Activated naive CD4-positive, alpha-beta T cell treated with anti-CD3 and anti-CD28 coated beads, Interleukin-2, amount 10 ng/mL, durations not matched to agents 7 days and 5 days (primary cell): ENCODE measurements at regions not wholly inside any gene's neighbourhood (a gene's known extent, or its start where the extent isn't known, plus 50 kb on each side); places are given as distances from the start of the nearest gene placed in this dataset.
"Not testable (repeated sequence)": the region's sequence is repeated elsewhere in the genome, so short reads cannot be mapped to it uniquely, and the experiment has no call there.

Experiments used
- CTCF ChIA-PET: fragments of 350-600 bp; sonication (Branson Sonifier 250); formaldehyde crosslinking; loops from one replicate; lab custom pipeline; 2021; ENCODE audit warnings: antibody characterized with exemption; lab: Charles Lee
- DNase-seq: peaks from one replicate; pipeline ENCODE4 v3.0.0-alpha.2; 2020
- H3K27ac Mint-ChIP-seq: one replicate; pipeline ENCODE4 v1.8.0; 2021; ENCODE audit warnings: mild to moderate bottlenecking, moderate library complexity, mixed read lengths
- H3K27me3 Mint-ChIP-seq: one replicate; pipeline ENCODE4 v1.8.0; 2021; ENCODE audit warnings: mild to moderate bottlenecking, mixed read lengths
- H3K36me3 Mint-ChIP-seq: one replicate; pipeline ENCODE4 v1.8.0; 2021; ENCODE audit warnings: mixed read lengths
- H3K4me1 Mint-ChIP-seq: one replicate; pipeline ENCODE4 v1.8.0; 2021; ENCODE audit warnings: mixed read lengths
- H3K4me3 Mint-ChIP-seq: one replicate; pipeline ENCODE4 v1.8.0; 2021; ENCODE audit warnings: mild to moderate bottlenecking, moderate library complexity, mixed read lengths
- H3K9me3 Mint-ChIP-seq: one replicate; pipeline ENCODE4 v1.8.0; 2021; ENCODE audit warnings: mixed read lengths

- no peaks in the 10 kb centered on the region for H3K36me3 Mint-ChIP-seq
- CTCF ChIA-PET = no interaction called here
- H3K9me3 Mint-ChIP-seq = peaks cover 25% of the 10 kb centered on the region
Measured at GRCh38 chr9:25205285-25205684, 473.0 kb downstream of the TUSC1 start.

GRCh38 chr9:25177858-25178257 is 500.4 kb downstream of the TUSC1 start:
- Mint-ChIP-seq H3K27me3 (no peaks in the 10 kb centered on the region), H3K27ac (no peak overlapping the region), H3K36me3 (no peaks in the 10 kb centered on the region), H3K4me1 (no peaks in the 10 kb centered on the region), H3K4me3 (no peak overlapping the region), H3K9me3 (peaks cover 10% of the 10 kb centered on the region)
- DNase-seq = no peak
- CTCF ChIA-PET = no interaction called here

More at GRCh38 chr9:25205285-25205684, 473.0 kb downstream of the TUSC1 start:
- Mint-ChIP-seq H3K4me1 (no peaks in the 10 kb centered on the region), H3K27ac (no peak overlapping the region), H3K27me3 (no peaks in the 10 kb centered on the region), H3K4me3 (no peak overlapping the region)
- no peak for DNase-seq

- Mint-ChIP-seq H3K36me3 (no peaks in the 10 kb centered on the region), H3K4me3 (no peak overlapping the region), H3K9me3 (peaks cover 15% of the 10 kb centered on the region), H3K27ac (no peak overlapping the region), H3K27me3 (no peaks in the 10 kb centered on the region), H3K4me1 (no peaks in the 10 kb centered on the region)
- DNase-seq = no peak
- CTCF ChIA-PET = no interaction called here
Measured at GRCh38 chr9:25129537-25129936, 548.7 kb downstream of the TUSC1 start.

- DNase-seq = no peak
- no peaks in the 10 kb centered on the region for H3K4me1 Mint-ChIP-seq
- no peaks in the 10 kb centered on the region for H3K27me3 Mint-ChIP-seq
- no peak overlapping the region for H3K27ac Mint-ChIP-seq
- CTCF ChIA-PET = no interaction called here
- H3K9me3 Mint-ChIP-seq = peaks cover 8% of the 10 kb centered on the region
- no peaks in the 10 kb centered on the region for H3K36me3 Mint-ChIP-seq
- H3K4me3 Mint-ChIP-seq = no peak overlapping the region
Measured at GRCh38 chr9:25121811-25122210, 556.4 kb downstream of the TUSC1 start.

- no peak overlapping the region for H3K4me3 Mint-ChIP-seq
- no peaks in the 10 kb centered on the region for H3K27me3 Mint-ChIP-seq
- CTCF ChIA-PET = no interaction called here
- no peak overlapping the region for H3K27ac Mint-ChIP-seq
- H3K4me1 Mint-ChIP-seq = no peaks in the 10 kb centered on the region
- no peaks in the 10 kb centered on the region for H3K36me3 Mint-ChIP-seq
- H3K9me3 Mint-ChIP-seq = peaks cover 9% of the 10 kb centered on the region
- no peak for DNase-seq
Measured at GRCh38 chr9:25119041-25119440, 559.2 kb downstream of the TUSC1 start.

- Mint-ChIP-seq H3K9me3 (peaks cover 6% of the 10 kb centered on the region), H3K27me3 (no peaks in the 10 kb centered on the region), H3K27ac (no peak overlapping the region), H3K36me3 (no peaks in the 10 kb centered on the region), H3K4me3 (no peak overlapping the region), H3K4me1 (no peaks in the 10 kb centered on the region)
- CTCF ChIA-PET = no interaction called here
- DNase-seq = no peak
Measured at GRCh38 chr9:25117791-25118190, 560.5 kb downstream of the TUSC1 start.

GRCh38 chr9:25102204-25102603 is 556.5 kb upstream of the IZUMO3 start:
- CTCF ChIA-PET, H3K36me3 Mint-ChIP-seq, H3K27me3 Mint-ChIP-seq, H3K4me1 Mint-ChIP-seq, H3K27ac Mint-ChIP-seq, DNase-seq, H3K4me3 Mint-ChIP-seq: not testable (repeated sequence)
- H3K9me3 Mint-ChIP-seq = peaks cover 20% of the 10 kb centered on the region

- Mint-ChIP-seq H3K4me3 (no peak overlapping the region), H3K36me3 (no peaks in the 10 kb centered on the region), H3K27me3 (no peaks in the 10 kb centered on the region), H3K27ac (no peak overlapping the region), H3K9me3 (peaks cover 2% of the 10 kb centered on the region), H3K4me1 (no peaks in the 10 kb centered on the region)
- DNase-seq = no peak
- CTCF ChIA-PET = no interaction called here
Measured at GRCh38 chr9:25094518-25094917, 548.8 kb upstream of the IZUMO3 start.

GRCh38 chr9:25078202-25078601 is 532.5 kb upstream of the IZUMO3 start:
- H3K36me3 Mint-ChIP-seq = no peaks in the 10 kb centered on the region
- CTCF ChIA-PET = no interaction called here
- no peaks in the 10 kb centered on the region for H3K27me3 Mint-ChIP-seq
- H3K4me3 Mint-ChIP-seq = no peak overlapping the region
- DNase-seq = no peak
- H3K27ac Mint-ChIP-seq = no peak overlapping the region
- H3K9me3 Mint-ChIP-seq = peaks cover 6% of the 10 kb centered on the region
- no peaks in the 10 kb centered on the region for H3K4me1 Mint-ChIP-seq

- Mint-ChIP-seq H3K4me1 (no peaks in the 10 kb centered on the region), H3K27ac (no peak overlapping the region), H3K4me3 (no peak overlapping the region), H3K27me3 (no peaks in the 10 kb centered on the region), H3K9me3 (peaks cover 13% of the 10 kb centered on the region), H3K36me3 (no peaks in the 10 kb centered on the region)
- no peak for DNase-seq
- CTCF ChIA-PET = no interaction called here
Measured at GRCh38 chr9:25048098-25048724, 502.5 kb upstream of the IZUMO3 start.

GRCh38 chr9:25045469-25045868 is 499.8 kb upstream of the IZUMO3 start:
- CTCF ChIA-PET, H3K27me3 Mint-ChIP-seq: not testable (repeated sequence)

GRCh38 chr9:25029743-25030142 is 484.0 kb upstream of the IZUMO3 start:
- CTCF ChIA-PET = no interaction called here

More at GRCh38 chr9:25045469-25045868, 499.8 kb upstream of the IZUMO3 start:
- DNase-seq, H3K4me3 Mint-ChIP-seq, H3K27ac Mint-ChIP-seq, H3K36me3 Mint-ChIP-seq, H3K4me1 Mint-ChIP-seq: not testable (repeated sequence)
- H3K9me3 Mint-ChIP-seq = peaks cover 20% of the 10 kb centered on the region

GRCh38 chr9:25025686-25026085 is 480.0 kb upstream of the IZUMO3 start:
- Mint-ChIP-seq H3K27ac (no peak overlapping the region), H3K4me3 (no peak overlapping the region), H3K4me1 (no peaks in the 10 kb centered on the region), H3K36me3 (no peaks in the 10 kb centered on the region), H3K27me3 (no peaks in the 10 kb centered on the region), H3K9me3 (peaks cover 20% of the 10 kb centered on the region)
- no peak for DNase-seq
- CTCF ChIA-PET = no interaction called here

More at GRCh38 chr9:25029743-25030142, 484.0 kb upstream of the IZUMO3 start:
- Mint-ChIP-seq H3K36me3 (no peaks in the 10 kb centered on the region), H3K4me1 (no peaks in the 10 kb centered on the region), H3K9me3 (peaks cover 10% of the 10 kb centered on the region), H3K4me3 (no peak overlapping the region), H3K27me3 (no peaks in the 10 kb centered on the region), H3K27ac (no peak overlapping the region)
- DNase-seq = no peak

- CTCF ChIA-PET = no interaction called here
- no peak for DNase-seq
- no peak overlapping the region for H3K4me3 Mint-ChIP-seq
Measured at GRCh38 chr9:25025156-25025555, 479.5 kb upstream of the IZUMO3 start.

GRCh38 chr9:25017779-25018178 is 472.1 kb upstream of the IZUMO3 start:
- CTCF ChIA-PET = no interaction called here
- no peaks in the 10 kb centered on the region for H3K36me3 Mint-ChIP-seq
- peaks cover 16% of the 10 kb centered on the region for H3K9me3 Mint-ChIP-seq
- H3K27ac Mint-ChIP-seq = no peak overlapping the region
- H3K4me1 Mint-ChIP-seq = no peaks in the 10 kb centered on the region
- DNase-seq = no peak
- H3K27me3 Mint-ChIP-seq = no peaks in the 10 kb centered on the region
- H3K4me3 Mint-ChIP-seq = no peak overlapping the region

More at GRCh38 chr9:25025156-25025555, 479.5 kb upstream of the IZUMO3 start:
- Mint-ChIP-seq H3K4me1 (no peaks in the 10 kb centered on the region), H3K27ac (no peak overlapping the region), H3K27me3 (no peaks in the 10 kb centered on the region), H3K36me3 (no peaks in the 10 kb centered on the region), H3K9me3 (peaks cover 19% of the 10 kb centered on the region)
